Trophoblast cell (in vitro differentiated cells and primary cell): ENCODE measurements at regions not wholly inside any gene's neighbourhood (a gene's known extent, or its start where the extent isn't known, plus 50 kb on each side); places are given as distances from the start of the nearest gene placed in this dataset.

Source experiments
- DNase-seq, 2 donors: peaks; one replicate each; pipeline ENCODE4 v3.0.0-alpha.2; 2016
- H2AFZ ChIP-seq: 2 replicates; pipeline ENCODE4 v1.6.1; 2013; ENCODE audit warnings: low read length, moderate library complexity, mild to moderate bottlenecking; ENCODE audit not compliant: insufficient read depth, poor library complexity
- H2AK5ac ChIP-seq: 2 replicates; pipeline ENCODE4 v1.6.1; 2013; ENCODE audit warnings: mild to moderate bottlenecking, low read length
- H2BK120ac ChIP-seq: 2 replicates; pipeline ENCODE4 v1.6.1; 2013; ENCODE audit warnings: low read length, mild to moderate bottlenecking, moderate library complexity; ENCODE audit not compliant: insufficient read depth, poor library complexity
- H2BK12ac ChIP-seq: 2 replicates; pipeline ENCODE4 v1.6.1; 2013; ENCODE audit warnings: mild to moderate bottlenecking, low read length, moderate library complexity
- H2BK5ac ChIP-seq: 2 replicates; pipeline ENCODE4 v1.6.1; 2013; ENCODE audit warnings: low read length, low read depth, moderate library complexity, mild to moderate bottlenecking; ENCODE audit not compliant: poor library complexity
- H3K14ac ChIP-seq: 2 replicates; pipeline ENCODE4 v1.6.1; 2013; ENCODE audit warnings: mild to moderate bottlenecking, low read length
- H3K18ac ChIP-seq: 2 replicates; pipeline ENCODE4 v1.6.1; 2013; ENCODE audit warnings: mild to moderate bottlenecking, low read length
- H3K23ac ChIP-seq: 2 replicates; pipeline ENCODE4 v1.6.1; 2013; ENCODE audit warnings: low read length
- H3K27ac ChIP-seq: 2 replicates; pipeline ENCODE4 v1.5.1; 2013; ENCODE audit warnings: low read depth, mild to moderate bottlenecking, inconsistent platforms, low read length, moderate library complexity
- H3K27me3 ChIP-seq: 2 replicates; pipeline ENCODE4 v1.6.1; 2013; ENCODE audit warnings: inconsistent platforms, mild to moderate bottlenecking, low read length, moderate library complexity; ENCODE audit not compliant: insufficient read depth
- H3K36me3 ChIP-seq, 2 experiments: 1 replicate in 1 of 2; 2 replicates in 1 of 2; pipeline ENCODE4 v1.6.1; 2013; ENCODE audit warnings: low read length in 2 of 2, mild to moderate bottlenecking in 2 of 2, moderate library complexity in 1 of 2; ENCODE audit not compliant: insufficient read depth in 2 of 2, control insufficient read depth in 1 of 2
- H3K4ac ChIP-seq: 2 replicates; pipeline ENCODE4 v1.6.1; 2013; ENCODE audit warnings: low read depth, mild to moderate bottlenecking, low read length, moderate library complexity
- H3K4me1 ChIP-seq, 2 experiments: 1 replicate in 1 of 2; 2 replicates in 1 of 2; pipeline ENCODE4 v1.6.1; 2013; ENCODE audit warnings: low read length in 2 of 2, mild to moderate bottlenecking in 2 of 2, moderate library complexity in 1 of 2; ENCODE audit not compliant: insufficient read depth in 2 of 2, control insufficient read depth in 1 of 2
- H3K4me2 ChIP-seq: 2 replicates; pipeline ENCODE4 v1.6.1; 2013; ENCODE audit warnings: inconsistent platforms, mild to moderate bottlenecking, low read length, moderate library complexity
- H3K4me3 ChIP-seq: 2 replicates; pipeline ENCODE4 v1.5.1; 2013; ENCODE audit warnings: mild to moderate bottlenecking, low read depth, low read length, inconsistent platforms
- H3K79me1 ChIP-seq: one replicate; pipeline ENCODE4 v1.6.1; 2013; ENCODE audit warnings: low read length
- H3K79me2 ChIP-seq: 2 replicates; pipeline ENCODE4 v1.6.1; 2013; ENCODE audit warnings: low read length, mild to moderate bottlenecking; ENCODE audit not compliant: control insufficient read depth, insufficient read depth, poor library complexity
- H3K9ac ChIP-seq: 2 replicates; pipeline ENCODE4 v1.6.1; 2013; ENCODE audit warnings: mild to moderate bottlenecking, low read length
- H3K9me3 ChIP-seq: 2 replicates; pipeline ENCODE4 v1.6.1; 2013; ENCODE audit warnings: low read depth, mild to moderate bottlenecking, control low read depth, inconsistent platforms, low read length; ENCODE audit not compliant: insufficient read depth
- H4K12ac ChIP-seq: 2 replicates; pipeline ENCODE4 v1.6.1; 2013; ENCODE audit warnings: low read depth, mild to moderate bottlenecking, low read length, moderate library complexity
- H4K8ac ChIP-seq: 2 replicates; pipeline ENCODE4 v1.6.1; 2013; ENCODE audit warnings: low read depth, mild to moderate bottlenecking, low read length, moderate library complexity
- H4K91ac ChIP-seq: one replicate; pipeline ENCODE4 v1.6.1; 2013; ENCODE audit warnings: low read depth, mild to moderate bottlenecking, low read length, moderate library complexity
- WGBS: extraction: QIAGEN DNeasy Blood & Tissue Kit; methylation state at CpG from one replicate; pipeline ENCODE4 v1.1.7; 2013; ENCODE audit warnings: missing lambda C conversion rate; ENCODE audit not compliant: insufficient read length, insufficient coverage; ENCODE audit errors: extremely low coverage; 5-methylcytosine and 5-hydroxymethylcytosine counted together

DNA sequence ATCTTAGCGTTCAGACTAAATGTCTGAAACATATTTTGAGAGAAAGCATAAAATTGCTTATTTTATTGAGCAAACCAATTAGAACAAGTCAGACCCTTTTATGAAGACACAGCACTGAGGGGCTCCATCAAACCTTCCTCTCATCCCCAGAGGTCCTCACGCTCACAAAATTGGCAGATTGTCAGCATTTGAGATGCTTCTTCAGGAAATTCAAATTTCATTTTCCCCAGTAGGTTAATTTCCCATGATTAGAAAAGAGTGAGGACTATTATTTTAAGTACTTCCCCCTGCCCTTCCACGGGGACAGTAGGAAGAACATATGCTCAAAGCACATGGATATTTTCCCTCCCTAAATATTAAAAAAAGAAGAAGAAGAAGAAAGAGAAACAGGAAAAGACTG, 851.8 kb downstream of the BRD1 start:
- Histone ChIP-seq H3K27ac (no peak overlapping the region), H2BK120ac (no peak overlapping the region), H4K91ac (no peak overlapping the region), H3K18ac (no peak overlapping the region), H3K14ac (no peak overlapping the region), H3K4me3 (no peak overlapping the region), H4K8ac (no peak overlapping the region), H3K4ac (no peak overlapping the region), H3K36me3 (no peaks in the 10 kb centered on the region), H3K27me3 (no peaks in the 10 kb centered on the region), H3K4me2 (no peak overlapping the region), H2BK12ac (no peak overlapping the region), H3K79me1 (no peaks in the 10 kb centered on the region), H3K23ac (no peak overlapping the region), H3K4me1 (no peaks in the 10 kb centered on the region), H4K12ac (no peak overlapping the region), H2AFZ (no peak overlapping the region), H3K79me2 (no peaks in the 10 kb centered on the region), H2AK5ac (no peak overlapping the region), H3K9me3 (peaks cover 3% of the 10 kb centered on the region), H2BK5ac (no peak overlapping the region), H3K9ac (no peak overlapping the region)
- DNase-seq: no peak
- no CpG with 5 or more reads among the region's 3 CpGs for WGBS

DNA sequence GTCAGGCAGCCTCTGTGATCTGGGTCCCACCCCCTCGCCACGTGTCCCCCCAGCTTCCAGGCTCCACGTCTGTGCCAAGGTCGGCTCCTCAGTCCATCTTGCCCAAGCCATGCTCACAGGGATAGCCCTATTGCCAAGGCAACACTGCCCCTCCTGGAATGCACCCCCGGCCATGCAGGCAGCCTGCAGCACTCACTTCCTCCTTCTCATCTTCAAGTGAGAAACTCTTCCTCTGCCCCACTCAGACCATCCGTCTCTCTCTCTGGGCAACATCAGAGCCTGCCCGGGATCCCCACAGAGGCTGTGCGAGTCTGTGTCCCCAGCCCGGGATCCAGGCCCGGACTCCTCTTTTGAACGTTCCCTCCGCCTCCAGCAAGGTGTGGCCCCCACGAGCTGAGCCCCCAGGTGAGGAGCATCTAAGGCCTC, 852.3 kb downstream of the BRD1 start:
- Histone ChIP-seq H3K9me3 (peaks cover 3% of the 10 kb centered on the region), H2BK120ac (no peak overlapping the region), H3K36me3 (no peaks in the 10 kb centered on the region), H3K23ac (no peak overlapping the region), H3K14ac (no peak overlapping the region), H3K4me2 (no peak overlapping the region), H4K8ac (no peak overlapping the region), H4K12ac (no peak overlapping the region), H3K79me1 (no peaks in the 10 kb centered on the region), H3K27me3 (no peaks in the 10 kb centered on the region), H3K4me1 (no peaks in the 10 kb centered on the region), H3K27ac (no peak overlapping the region), H4K91ac (no peak overlapping the region), H2BK12ac (no peak overlapping the region), H2AFZ (no peak overlapping the region), H3K4ac (no peak overlapping the region), H3K9ac (no peak overlapping the region), H3K18ac (no peak overlapping the region), H3K4me3 (no peak overlapping the region), H3K79me2 (no peaks in the 10 kb centered on the region), H2BK5ac (no peak overlapping the region), H2AK5ac (no peak overlapping the region)
- no CpG with 5 or more reads among the region's 13 CpGs for WGBS
- no peak for DNase-seq

- H3K4me2 ChIP-seq: no peak overlapping the region
- WGBS: no CpG with 5 or more reads among the region's 13 CpGs
- no peak overlapping the region for H3K14ac ChIP-seq
- no peaks in the 10 kb centered on the region for H3K36me3 ChIP-seq
- H4K12ac ChIP-seq: no peak overlapping the region
- H3K4me3 ChIP-seq: no peak overlapping the region
- H2AFZ ChIP-seq: no peak overlapping the region
- H3K23ac ChIP-seq: no peak overlapping the region
- no peak for DNase-seq
- no peak overlapping the region for H2BK5ac ChIP-seq
- no peak overlapping the region for H2BK12ac ChIP-seq
- no peaks in the 10 kb centered on the region for H3K79me1 ChIP-seq
- H3K9ac ChIP-seq: no peak overlapping the region
- no peak overlapping the region for H4K8ac ChIP-seq
- H2AK5ac ChIP-seq: no peak overlapping the region
- H3K27ac ChIP-seq: no peak overlapping the region
- no peak overlapping the region for H4K91ac ChIP-seq
- no peaks in the 10 kb centered on the region for H3K4me1 ChIP-seq
- H3K9me3 ChIP-seq: peaks cover 3% of the 10 kb centered on the region
- H3K18ac ChIP-seq: no peak overlapping the region
- no peaks in the 10 kb centered on the region for H3K79me2 ChIP-seq
- H3K27me3 ChIP-seq: no peaks in the 10 kb centered on the region
- H3K4ac ChIP-seq: no peak overlapping the region
- H2BK120ac ChIP-seq: no peak overlapping the region
These were observed 853.0 kb downstream of the BRD1 start for GRCh38 chr22:48974443-48975315.

GRCh38 chr22:48973694-48974041, 854.0 kb downstream of the BRD1 start:
- Histone ChIP-seq H3K4me1 (no peaks in the 10 kb centered on the region), H3K9ac (no peak overlapping the region), H3K4ac (no peak overlapping the region), H3K27ac (no peak overlapping the region), H3K18ac (no peak overlapping the region), H3K79me2 (no peaks in the 10 kb centered on the region), H2BK120ac (no peak overlapping the region), H2BK5ac (no peak overlapping the region), H4K8ac (no peak overlapping the region), H2AK5ac (no peak overlapping the region), H3K9me3 (no peaks in the 10 kb centered on the region), H4K12ac (no peak overlapping the region), H3K79me1 (no peaks in the 10 kb centered on the region), H3K4me2 (no peak overlapping the region), H2BK12ac (no peak overlapping the region), H4K91ac (no peak overlapping the region), H3K4me3 (no peak overlapping the region), H3K23ac (no peak overlapping the region), H2AFZ (no peak overlapping the region), H3K36me3 (no peaks in the 10 kb centered on the region), H3K14ac (no peak overlapping the region), H3K27me3 (no peaks in the 10 kb centered on the region)
- no peak for DNase-seq
- WGBS: no CpG with 5 or more reads among the region's 8 CpGs
